ENCODE measurements at regions not wholly inside any gene's neighbourhood (a gene's known extent, or its start where the extent isn't known, plus 50 kb on each side); places are given as distances from the start of the nearest gene placed in this dataset.
"Not testable (repeated sequence)": the region's sequence is repeated elsewhere in the genome, so short reads cannot be mapped to it uniquely, and the experiment has no call there.

- DNase-seq: no peak
These were observed 256.8 kb upstream of the HS3ST1 start for GRCh38 chr4:11685481-11685880.

GRCh38 chr4:11675051-11675800, 246.5 kb upstream of the HS3ST1 start:
- DNase-seq: no peak

GRCh38 chr4:11670304-11670703, 241.6 kb upstream of the HS3ST1 start:
- no peak for DNase-seq

- no peak for DNase-seq
These were observed 240.5 kb upstream of the HS3ST1 start for GRCh38 chr4:11669156-11669555.

- DNase-seq: no peak
These were observed 234.4 kb upstream of the HS3ST1 start for GRCh38 chr4:11663114-11663513.

GRCh38 chr4:11650801-11651596, 222.3 kb upstream of the HS3ST1 start:
- no peak for DNase-seq

GRCh38 chr4:11647433-11647832, 218.7 kb upstream of the HS3ST1 start:
- no peak for DNase-seq

- not testable (repeated sequence) for DNase-seq
These were observed 214.4 kb upstream of the HS3ST1 start for GRCh38 chr4:11643081-11643480.

- no peak for DNase-seq
These were observed 211.9 kb upstream of the HS3ST1 start for GRCh38 chr4:11640584-11640983.

GRCh38 chr4:11636551-11636950, 207.9 kb upstream of the HS3ST1 start:
- DNase-seq: no peak

- DNase-seq: no peak
These were observed 207.3 kb upstream of the HS3ST1 start for GRCh38 chr4:11636031-11636430.

- DNase-seq: peak; percentile 18
These were observed 206.6 kb upstream of the HS3ST1 start for GRCh38 chr4:11635342-11635741.

GRCh38 chr4:11634283-11634682, 205.6 kb upstream of the HS3ST1 start:
- no peak for DNase-seq

GRCh38 chr4:11633430-11633829, 204.7 kb upstream of the HS3ST1 start:
- DNase-seq: no peak

GRCh38 chr4:11632483-11632882, 203.8 kb upstream of the HS3ST1 start:
- no peak for DNase-seq

- DNase-seq: no peak
These were observed 203.3 kb upstream of the HS3ST1 start for GRCh38 chr4:11632025-11632424.

GRCh38 chr4:11631416-11631815, 202.7 kb upstream of the HS3ST1 start:
- no peak for DNase-seq

GRCh38 chr4:11628093-11628725, 199.5 kb upstream of the HS3ST1 start:
- DNase-seq: peak; percentile 4

GRCh38 chr4:11626066-11626465, 197.4 kb upstream of the HS3ST1 start:
- DNase-seq: no peak

- no peak for DNase-seq
These were observed 196.5 kb upstream of the HS3ST1 start for GRCh38 chr4:11625211-11625610.

GRCh38 chr4:11624370-11624769, 195.7 kb upstream of the HS3ST1 start:
- no peak for DNase-seq

- DNase-seq: no peak
These were observed 195.0 kb upstream of the HS3ST1 start for GRCh38 chr4:11623726-11624037.

GRCh38 chr4:11622961-11623725, 194.4 kb upstream of the HS3ST1 start:
- no peak for DNase-seq

Measured in fibroblast of skin of abdomen (primary cell).